ENCODE measurements at regions not wholly inside any gene's neighbourhood (a gene's known extent, or its start where the extent isn't known, plus 50 kb on each side); places are given as distances from the start of the nearest gene placed in this dataset.

GRCh38 chr4:134463771-134464170, 262.2 kb upstream of the PABPC4L start:
- no peak for DNase-seq

- no peak for DNase-seq
These were observed 225.2 kb upstream of the PABPC4L start for GRCh38 chr4:134426821-134427220.

- no peak for DNase-seq
These were observed 224.2 kb upstream of the PABPC4L start for GRCh38 chr4:134425756-134426155.

DNA sequence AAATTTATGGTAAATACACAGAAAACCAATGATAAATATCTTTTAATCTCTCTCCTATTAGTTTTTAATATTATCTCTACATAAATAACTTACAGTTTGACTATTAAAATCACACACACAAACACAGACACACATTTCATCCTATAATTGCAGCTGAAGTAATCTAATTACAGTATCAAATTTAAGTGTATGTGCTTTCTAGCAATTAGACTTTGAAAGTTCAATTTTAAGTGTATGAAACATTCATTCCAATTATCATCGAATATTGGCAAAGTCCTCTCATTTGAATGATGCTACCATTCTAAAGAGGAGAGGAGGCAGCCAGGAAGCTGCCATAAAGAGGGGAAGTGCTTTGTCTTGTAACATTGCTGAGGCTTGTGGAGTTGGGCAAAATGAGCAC, 221.2 kb upstream of the PABPC4L start:
- no peak for DNase-seq

- no peak for DNase-seq
These were observed 220.1 kb upstream of the PABPC4L start for GRCh38 chr4:134421734-134422133.

DNA sequence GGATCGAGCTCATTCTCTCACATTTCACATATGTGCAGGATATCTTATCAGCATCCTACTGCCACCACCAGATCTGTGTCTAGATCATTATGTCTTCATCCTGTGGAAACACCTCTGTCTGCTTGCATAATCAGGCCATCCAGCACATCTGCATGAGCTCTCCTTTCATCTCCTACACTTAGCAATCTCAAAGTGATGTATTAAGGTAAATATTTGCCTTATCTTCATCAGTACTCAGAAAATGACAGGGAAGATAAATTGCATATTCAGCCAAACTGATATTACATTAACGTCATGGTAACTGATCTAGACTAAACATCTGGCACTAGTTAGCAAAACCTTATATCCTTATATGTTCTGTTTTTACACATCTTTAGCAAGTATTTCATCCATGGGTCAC, 207.3 kb upstream of the PABPC4L start:
- DNase-seq, result no peak

GRCh38 chr4:134401798-134402197, 200.2 kb upstream of the PABPC4L start:
- no peak for DNase-seq

DNA sequence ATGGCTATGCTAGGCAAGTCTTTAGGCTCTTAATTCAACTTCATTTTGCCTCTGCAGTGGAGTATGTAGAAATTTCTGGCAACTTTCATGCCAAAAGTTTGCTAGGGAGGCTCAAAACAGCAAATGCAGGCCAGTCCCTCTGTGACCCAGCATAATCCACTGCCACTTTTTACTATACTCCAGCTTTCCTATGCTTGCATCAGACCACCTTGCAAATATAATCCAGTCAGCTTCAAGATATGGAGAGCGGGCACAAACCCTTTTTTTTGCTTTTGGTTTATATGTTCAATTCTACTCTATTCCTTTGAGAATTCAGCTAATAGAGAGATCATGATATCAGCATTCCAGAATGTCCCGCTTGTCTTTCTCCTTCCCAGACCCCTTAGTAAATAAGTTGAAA, 192.0 kb upstream of the PABPC4L start:
- DNase-seq, result no peak

DNA sequence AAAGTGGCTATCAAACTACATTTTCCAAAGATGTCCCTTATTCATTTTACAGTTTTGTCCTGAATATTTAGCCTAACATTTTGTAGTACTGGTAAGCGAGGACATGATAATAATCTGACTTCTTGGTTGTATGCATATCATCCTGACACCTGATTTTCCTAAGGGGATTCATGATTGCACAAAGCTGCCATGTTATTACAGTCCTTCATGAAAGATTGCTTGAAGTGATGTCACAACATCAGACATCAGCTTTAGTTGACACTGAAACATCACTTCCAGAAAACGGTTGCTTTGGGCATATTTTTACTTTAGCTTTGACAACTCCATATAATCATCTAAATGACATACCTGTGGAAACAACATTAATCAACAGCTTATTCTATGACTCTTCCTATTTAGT, 188.7 kb upstream of the PABPC4L start:
- no peak for DNase-seq

DNA sequence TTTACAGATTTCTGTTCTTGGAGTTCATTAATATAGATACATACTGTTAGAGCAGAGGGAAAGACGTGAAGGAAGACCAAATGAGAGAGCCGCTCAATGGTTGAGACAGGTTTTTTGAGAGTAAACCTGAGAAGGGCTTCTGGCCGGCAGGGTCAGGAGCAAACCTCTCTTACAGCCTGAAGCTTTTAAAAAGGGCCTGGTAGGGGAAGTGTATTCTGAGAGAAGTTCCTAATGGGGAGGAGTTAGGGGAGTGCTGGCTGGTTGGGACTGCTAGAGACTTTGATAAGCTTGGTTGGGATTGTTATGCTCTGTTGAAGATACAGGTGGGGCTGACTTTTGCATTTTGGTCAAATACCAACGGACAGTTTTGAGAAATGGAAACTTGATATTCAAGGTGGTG, 186.8 kb upstream of the PABPC4L start:
- no peak for DNase-seq

DNA sequence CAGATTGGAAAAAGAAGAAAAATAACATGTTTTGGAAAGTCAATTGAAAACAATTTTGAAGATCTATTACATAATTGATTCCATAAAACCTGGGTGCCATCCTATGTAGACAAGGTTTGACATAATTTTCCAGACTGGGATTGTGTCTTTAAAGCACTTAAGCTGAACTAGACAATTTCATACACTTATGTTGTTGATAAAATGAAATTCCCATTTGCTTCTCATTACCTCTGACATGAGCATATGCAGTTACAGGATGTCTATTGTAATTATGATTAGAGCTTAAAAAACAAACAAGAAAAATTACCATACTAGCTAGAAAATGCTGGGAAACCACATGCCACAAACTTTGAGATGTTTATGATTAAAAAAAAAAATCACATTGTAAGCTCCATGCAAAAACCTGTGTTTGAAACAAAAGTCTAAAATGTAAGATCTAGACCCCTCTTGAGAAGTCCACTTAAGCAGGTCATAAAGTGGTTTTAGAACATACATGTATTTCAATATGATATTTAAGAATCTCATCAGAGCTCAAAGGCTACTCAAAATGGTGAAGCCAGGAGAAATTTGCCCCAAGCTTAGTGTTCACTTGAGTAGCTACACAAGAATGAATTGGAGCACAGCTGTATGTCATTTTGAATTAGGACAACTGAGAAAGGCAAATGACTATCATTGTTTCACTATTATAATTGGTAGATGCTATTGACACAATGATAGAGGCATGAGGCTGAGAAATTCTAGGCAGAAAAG, 181.1 kb upstream of the PABPC4L start:
- no peak for DNase-seq

DNA sequence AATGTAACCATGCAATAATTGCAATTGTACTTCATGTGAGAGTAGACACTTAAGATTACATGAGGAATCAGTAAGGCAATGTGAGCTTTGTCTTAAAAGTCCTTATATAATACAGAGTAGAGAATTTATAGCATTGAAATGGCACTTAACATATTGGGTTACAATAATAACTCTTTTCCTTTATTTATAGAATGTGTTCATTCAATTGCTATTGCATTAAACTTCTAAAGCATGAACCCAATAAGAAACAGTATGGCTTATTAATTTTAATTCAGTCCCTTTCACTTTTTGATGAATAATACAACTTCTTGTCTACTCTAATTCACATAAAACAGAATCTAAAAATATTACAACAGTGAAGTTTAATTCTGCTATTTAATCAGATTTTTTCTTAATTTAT, 174.2 kb upstream of the PABPC4L start:
- DNase-seq, result no peak

- DNase-seq, result no peak
These were observed 164.3 kb upstream of the PABPC4L start for GRCh38 chr4:134365852-134366251.

DNA sequence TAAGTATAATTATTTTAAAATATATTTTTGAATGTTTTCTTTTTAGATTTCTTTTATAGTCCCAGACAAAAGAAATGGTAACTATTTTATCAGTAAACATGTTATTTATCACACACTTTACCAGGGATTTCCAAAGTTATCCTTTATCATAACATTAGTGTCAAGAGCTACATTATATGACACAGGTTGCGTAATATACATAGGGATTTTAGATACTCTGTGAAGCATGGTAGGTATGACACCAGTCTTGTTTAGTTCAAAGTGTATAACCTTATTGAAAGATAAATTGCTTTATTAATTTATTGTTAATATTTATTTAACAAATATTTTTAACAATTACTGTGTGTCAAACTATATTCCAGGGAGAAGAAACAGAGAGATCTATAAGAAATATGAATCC, 163.3 kb upstream of the PABPC4L start:
- DNase-seq, result no peak

DNA sequence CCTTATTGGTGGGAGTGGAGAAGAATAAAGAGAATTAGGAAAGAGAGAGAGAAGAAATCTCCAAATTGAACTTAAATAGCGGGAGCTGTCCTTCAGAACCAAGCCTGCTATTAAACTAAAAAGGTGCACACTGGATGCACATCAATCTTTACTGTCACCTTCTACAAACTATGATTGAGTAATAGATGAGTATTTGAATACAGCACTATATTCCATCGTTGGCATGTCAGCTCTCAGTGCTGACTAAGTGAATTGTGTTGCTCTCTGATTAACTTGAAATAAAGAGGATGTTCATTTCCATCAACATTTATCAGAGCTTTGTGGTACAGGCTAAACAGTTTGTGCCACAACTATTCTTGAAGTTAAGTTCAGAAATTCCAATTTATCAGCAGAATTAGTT, 143.7 kb upstream of the PABPC4L start:
- no peak for DNase-seq

- DNase-seq, result no peak
These were observed 142.1 kb upstream of the PABPC4L start for GRCh38 chr4:134343656-134344055.

- DNase-seq, result no peak
These were observed 141.5 kb upstream of the PABPC4L start for GRCh38 chr4:134343081-134343480.

- DNase-seq, result no peak
These were observed 136.0 kb upstream of the PABPC4L start for GRCh38 chr4:134337574-134337973.

DNA sequence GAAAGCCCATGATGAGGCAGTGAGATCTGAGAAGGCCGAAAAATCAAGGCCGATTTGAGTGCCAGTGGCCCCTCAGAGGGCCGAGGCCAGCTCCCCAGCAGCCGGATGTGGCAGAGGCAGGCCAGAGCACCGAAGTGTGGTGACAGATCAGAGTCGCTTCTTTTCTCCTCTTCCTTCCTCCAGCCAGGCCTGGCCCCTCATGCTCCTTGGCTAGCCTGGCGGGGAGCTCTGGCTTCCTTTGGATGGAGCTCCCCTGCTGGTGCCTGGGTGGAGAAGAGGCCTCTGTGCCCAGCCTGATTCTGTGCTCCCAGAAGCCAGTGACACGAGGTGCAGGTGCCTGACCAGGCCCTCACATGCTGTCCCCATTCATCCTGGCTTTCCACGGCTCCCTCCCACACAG, 127.2 kb upstream of the PABPC4L start:
- no peak for DNase-seq

DNA sequence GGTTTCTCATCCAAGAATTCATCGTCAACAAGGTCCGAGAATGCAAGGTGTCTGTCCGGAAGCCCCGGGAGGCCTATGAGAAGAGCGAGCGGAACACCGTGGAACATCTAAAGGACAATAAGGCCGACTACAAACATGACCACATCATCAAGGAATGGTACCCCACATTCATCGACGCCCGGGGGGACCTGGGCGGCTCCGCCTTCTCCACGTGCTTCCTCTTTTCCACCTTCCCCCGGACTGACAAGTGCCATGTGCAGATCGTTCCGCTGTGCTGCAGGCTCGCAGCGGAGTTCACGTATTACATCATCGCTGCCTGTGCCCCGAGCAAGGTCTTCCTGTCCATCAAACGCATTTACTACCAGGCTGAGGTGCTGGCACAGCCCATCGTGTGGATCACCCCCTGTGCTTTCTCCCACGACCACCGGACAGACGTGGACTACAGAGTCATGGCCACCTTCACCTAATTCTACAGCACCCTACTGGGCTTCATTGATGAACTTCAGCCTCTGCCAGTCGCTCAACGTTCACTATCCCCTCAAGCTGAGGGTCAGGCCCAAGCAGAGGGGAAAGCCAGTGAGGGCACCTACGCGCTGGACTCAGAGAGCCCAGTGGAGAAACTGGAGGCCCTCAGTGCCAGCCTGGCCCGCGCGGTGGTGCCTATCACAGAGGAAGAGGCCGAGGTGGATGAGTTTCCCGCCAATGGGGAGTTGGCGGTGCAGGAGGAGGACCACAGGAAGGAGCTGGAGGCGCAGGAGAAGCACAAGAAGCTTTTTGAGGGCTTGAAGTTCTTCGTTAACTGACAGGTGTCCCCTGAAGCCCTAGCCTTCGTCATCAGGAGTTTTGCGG, 125.9 kb upstream of the PABPC4L start:
- no peak for DNase-seq

DNA sequence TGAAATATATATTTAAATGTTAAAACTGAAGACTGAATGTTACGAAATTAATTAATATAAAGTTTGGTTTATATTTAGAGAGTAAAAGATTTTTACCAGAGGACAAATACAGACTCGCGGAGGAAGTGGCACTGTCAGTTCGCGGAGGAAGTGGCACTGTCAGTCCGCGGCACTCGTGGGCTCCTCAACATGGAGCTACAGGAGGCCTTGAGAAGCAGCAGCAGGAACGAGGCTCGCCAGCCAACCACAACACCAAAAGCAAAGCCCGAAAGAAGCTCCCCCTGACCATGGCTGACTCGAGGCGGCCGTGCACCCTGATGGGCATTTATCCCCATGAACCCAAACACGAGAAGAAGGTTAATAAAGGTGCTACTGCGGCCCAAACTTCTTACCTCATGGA, 125.3 kb upstream of the PABPC4L start:
- DNase-seq, result no peak

GRCh38 chr4:134324179-134324578, 122.6 kb upstream of the PABPC4L start:
- no peak for DNase-seq

DNA sequence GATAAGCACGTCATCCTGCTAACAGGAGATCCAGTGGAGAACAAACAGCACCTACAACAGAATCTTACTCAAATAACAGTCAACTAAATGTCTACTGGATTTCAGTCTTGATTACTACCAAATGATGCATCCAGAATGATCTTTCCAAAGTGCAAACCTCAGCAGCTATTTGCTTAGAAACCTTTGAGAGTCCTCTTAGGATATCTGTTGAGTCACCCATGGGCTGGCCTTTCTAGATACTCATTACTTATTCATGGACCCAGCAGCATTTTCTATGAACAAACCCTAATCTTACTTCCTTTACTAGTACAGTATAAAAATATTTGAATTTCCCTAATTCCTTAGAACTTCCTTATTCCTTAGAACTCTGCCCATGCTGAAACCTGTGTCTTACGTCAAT, 118.5 kb upstream of the PABPC4L start:
- DNase-seq, result no peak

- no peak for DNase-seq
These were observed 112.0 kb upstream of the PABPC4L start for GRCh38 chr4:134313591-134313990.

DNA sequence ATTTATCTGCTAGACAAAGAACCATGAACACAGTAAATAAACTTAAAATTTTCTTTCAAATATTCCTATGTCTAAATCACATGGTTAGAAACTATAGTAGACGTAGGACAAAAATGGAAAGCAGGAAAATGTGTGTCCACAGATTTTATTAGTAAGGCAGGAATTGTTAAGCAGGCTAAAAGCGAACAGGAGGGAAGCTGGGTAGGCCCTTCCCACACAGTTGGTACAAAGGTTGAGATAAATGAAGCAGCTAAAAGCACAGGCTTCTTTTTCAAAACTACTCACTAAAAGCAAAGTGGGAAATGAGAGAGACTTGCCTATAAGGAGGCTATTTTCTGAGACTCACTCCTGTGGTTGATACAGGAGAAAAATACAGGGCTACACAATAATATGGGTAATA, 108.1 kb upstream of the PABPC4L start:
- no peak for DNase-seq
